Neural cell (in vitro differentiated cells): ENCODE measurements at regions not wholly inside any gene's neighbourhood (a gene's known extent, or its start where the extent isn't known, plus 50 kb on each side); places are given as distances from the start of the nearest gene placed in this dataset.

ENCODE experiments used
- RAD21 ChIP-seq: fragments of 450-650 bp; conservative IDR thresholded peaks from 2 replicates; pipeline ENCODE4 v1.6.1; 2014; ENCODE audit warnings: antibody characterized with exemption, mild to moderate bottlenecking, moderate library complexity
- TF ChIP-seq, protein P1 (sequence below): fragments of 450-650 bp; IDR thresholded peaks from 2 replicates; pipeline ENCODE4 v1.5.1; 2014; ENCODE audit warnings: antibody characterized with exemption, mild to moderate bottlenecking, moderate library complexity; ENCODE audit not compliant: poor library complexity, severe bottlenecking

DNA sequence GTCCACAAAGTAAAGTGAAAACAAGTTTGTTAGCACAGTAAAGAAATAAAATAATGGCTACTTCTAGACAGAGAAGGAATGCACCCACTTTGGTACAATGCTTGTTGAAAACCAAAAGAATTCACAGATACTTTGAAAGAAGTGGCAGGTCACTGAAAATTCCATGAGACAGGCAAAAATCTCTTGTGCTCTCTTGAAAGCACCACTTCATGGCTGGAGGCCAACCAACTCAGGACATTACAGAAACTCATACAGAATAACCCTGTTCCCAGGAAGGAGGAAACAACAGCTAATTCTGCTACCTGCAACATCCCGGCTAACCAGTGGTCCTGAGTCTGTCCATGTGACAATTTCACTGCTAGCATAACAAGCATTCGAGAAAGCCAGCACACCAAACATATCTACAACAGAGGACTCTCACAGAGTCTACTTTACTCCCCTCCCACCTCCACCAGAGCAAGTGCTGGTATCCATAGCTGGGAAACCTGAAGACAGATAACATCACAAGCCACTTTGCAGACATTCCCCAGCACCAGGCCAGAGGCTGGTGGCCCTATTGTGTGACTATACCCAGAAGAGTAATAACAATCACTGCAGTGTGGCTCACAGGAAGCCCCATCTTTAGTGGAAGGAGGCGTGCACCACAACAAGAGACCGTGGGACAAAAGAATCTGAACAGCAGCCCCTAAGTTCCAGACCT, 255.3 kb upstream of the SLITRK3 start:
- TF ChIP-seq, protein P1, sequence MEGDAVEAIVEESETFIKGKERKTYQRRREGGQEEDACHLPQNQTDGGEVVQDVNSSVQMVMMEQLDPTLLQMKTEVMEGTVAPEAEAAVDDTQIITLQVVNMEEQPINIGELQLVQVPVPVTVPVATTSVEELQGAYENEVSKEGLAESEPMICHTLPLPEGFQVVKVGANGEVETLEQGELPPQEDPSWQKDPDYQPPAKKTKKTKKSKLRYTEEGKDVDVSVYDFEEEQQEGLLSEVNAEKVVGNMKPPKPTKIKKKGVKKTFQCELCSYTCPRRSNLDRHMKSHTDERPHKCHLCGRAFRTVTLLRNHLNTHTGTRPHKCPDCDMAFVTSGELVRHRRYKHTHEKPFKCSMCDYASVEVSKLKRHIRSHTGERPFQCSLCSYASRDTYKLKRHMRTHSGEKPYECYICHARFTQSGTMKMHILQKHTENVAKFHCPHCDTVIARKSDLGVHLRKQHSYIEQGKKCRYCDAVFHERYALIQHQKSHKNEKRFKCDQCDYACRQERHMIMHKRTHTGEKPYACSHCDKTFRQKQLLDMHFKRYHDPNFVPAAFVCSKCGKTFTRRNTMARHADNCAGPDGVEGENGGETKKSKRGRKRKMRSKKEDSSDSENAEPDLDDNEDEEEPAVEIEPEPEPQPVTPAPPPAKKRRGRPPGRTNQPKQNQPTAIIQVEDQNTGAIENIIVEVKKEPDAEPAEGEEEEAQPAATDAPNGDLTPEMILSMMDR, result no peak
- no peak for TF ChIP-seq RAD21
